Esophagus muscularis mucosa (tissue), 4 donors: ENCODE measurements at regions not wholly inside any gene's neighbourhood (a gene's known extent, or its start where the extent isn't known, plus 50 kb on each side); places are given as distances from the start of the nearest gene placed in this dataset.

Source experiments
- EP300 ChIP-seq: sonication (generic); formaldehyde crosslinking; IDR thresholded peaks from one replicate; pipeline ENCODE4 v1.6.1; 2017; ENCODE audit warnings: antibody characterized with exemption
- POLR2A ChIP-seq: fragments of 450-650 bp; IDR thresholded peaks from one replicate; pipeline ENCODE4 v1.6.1; 2017; ENCODE audit warnings: antibody characterized with exemption, moderate library complexity, mild to moderate bottlenecking, low read depth
- POLR2AphosphoS5 ChIP-seq, 2 donors: sonication (generic); formaldehyde crosslinking; IDR thresholded peaks; one replicate each; pipeline ENCODE4 v1.6.1; 2017; ENCODE audit warnings: antibody characterized with exemption in 2 of 2
- TF ChIP-seq, protein P1 (sequence below), 3 experiments: fragments of 200-600 bp in 2 of 3; fragments of 450-650 bp in 1 of 3; sonication (generic) in 2 of 3; IDR thresholded peaks; one replicate each; pipeline ENCODE4 v1.5.1; 2017 to 2019; ENCODE audit warnings: antibody characterized with exemption in 3 of 3, mild to moderate bottlenecking in 2 of 3, moderate library complexity in 1 of 3

DNA sequence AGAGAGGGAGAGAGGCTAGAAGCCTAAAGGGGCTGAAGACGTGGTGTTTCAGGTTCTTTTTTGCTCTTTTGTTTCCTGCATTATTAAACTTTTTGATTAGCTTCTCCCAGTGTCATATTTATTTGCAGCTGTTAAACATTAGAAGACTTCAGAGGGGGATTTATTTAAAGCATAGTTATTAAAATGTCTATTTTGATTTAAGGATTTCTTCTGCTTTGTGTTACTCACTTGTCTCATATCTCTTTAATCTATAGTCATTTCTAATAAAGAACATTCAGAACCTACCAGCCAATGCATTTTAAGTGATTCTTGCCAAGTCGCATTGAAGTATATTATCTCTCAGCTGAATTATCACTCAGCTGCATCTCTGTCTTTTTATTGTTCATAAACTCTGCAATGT, 152.0 kb upstream of the DYRK2 start:
- TF ChIP-seq, protein P1, sequence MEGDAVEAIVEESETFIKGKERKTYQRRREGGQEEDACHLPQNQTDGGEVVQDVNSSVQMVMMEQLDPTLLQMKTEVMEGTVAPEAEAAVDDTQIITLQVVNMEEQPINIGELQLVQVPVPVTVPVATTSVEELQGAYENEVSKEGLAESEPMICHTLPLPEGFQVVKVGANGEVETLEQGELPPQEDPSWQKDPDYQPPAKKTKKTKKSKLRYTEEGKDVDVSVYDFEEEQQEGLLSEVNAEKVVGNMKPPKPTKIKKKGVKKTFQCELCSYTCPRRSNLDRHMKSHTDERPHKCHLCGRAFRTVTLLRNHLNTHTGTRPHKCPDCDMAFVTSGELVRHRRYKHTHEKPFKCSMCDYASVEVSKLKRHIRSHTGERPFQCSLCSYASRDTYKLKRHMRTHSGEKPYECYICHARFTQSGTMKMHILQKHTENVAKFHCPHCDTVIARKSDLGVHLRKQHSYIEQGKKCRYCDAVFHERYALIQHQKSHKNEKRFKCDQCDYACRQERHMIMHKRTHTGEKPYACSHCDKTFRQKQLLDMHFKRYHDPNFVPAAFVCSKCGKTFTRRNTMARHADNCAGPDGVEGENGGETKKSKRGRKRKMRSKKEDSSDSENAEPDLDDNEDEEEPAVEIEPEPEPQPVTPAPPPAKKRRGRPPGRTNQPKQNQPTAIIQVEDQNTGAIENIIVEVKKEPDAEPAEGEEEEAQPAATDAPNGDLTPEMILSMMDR (IDR thresholded peaks at IDR 0.05), result no peak
- TF ChIP-seq POLR2AphosphoS5 (IDR thresholded peaks at IDR 0.05) (no peak), POLR2A (no peak), EP300 (no peak)
